ENCODE measurements at regions not wholly inside any gene's neighbourhood (a gene's known extent, or its start where the extent isn't known, plus 50 kb on each side); places are given as distances from the start of the nearest gene placed in this dataset.
"Not testable (repeated sequence)": the region's sequence is repeated elsewhere in the genome, so short reads cannot be mapped to it uniquely, and the experiment has no call there.

DNA sequence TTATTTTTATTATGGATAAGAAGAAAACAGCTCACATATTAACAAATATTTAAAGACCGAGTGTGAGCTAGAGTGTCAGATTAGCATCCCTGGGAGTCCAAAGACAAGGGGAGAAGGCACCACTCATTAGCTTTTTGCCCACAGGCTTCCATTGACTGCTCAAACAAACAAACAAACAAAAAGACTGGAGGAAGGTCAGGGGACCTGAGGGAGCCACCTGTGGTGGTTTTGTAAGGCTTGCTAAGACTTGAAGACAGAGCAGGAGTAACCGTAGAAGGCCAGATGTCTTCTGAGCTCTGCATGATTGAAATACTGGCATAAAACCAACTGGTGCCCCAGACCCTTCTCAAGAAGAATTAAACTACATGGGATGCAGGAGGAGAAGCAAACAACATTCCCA is 395.2 kb upstream of the CNTN5 start:
- DNase-seq, result no peak

DNA sequence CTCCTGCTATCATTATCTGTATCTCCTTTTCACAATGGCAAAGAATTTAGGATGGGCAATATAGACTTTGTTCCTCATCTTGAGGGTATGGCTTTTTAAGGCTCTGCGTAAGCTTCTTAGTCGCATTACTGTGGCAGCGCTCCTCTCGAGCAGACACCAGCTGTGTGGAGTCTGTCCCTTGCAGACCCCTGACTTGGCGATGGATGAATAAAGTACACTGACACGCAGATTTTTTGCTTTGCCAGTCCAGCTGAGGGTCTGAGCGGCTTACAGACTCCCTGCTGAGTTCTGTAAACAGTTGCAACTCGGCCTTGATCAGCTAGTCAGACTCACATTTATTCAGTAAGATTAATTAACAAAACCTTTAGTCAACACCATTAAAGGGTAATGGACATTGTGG is 390.0 kb upstream of the CNTN5 start:
- DNase-seq, result no peak

DNA sequence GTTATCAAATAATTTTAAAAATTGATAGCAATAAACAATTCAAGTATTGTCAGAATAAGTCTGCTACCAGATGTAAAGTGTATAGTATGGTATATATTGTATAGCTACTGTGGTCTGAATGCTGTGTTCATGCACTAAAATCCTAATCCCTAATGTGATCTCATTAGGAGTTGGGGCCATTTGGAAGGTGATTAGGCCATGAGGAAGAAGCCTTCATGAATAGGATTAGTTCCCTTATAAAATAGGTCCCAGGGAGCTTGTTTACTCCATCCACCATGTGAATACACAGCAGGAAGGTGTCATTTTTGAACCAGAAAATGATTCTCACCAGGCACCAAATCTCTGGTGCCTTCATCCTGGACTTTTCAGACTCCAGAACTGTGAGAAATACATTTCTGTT is 363.0 kb upstream of the CNTN5 start:
- no peak for DNase-seq

DNA sequence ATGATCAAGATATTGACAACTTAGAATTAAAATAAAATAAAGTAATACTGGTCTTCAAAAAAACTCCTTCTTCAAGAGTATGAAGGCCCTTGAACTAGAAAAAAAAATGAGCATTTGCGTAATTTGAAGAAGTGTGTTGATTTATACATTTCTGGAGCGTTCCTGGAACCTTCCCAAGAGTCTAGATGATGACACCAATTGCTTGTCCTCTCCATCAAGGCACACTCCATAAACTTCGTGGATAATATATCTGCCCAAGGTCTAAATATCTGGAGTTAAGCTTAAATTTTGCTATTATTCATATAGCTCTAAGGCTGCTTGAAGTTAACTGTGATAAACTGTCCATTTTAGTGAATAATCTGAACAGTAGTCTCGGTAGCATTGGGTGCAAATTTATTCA is 361.3 kb upstream of the CNTN5 start:
- no peak for DNase-seq

DNA sequence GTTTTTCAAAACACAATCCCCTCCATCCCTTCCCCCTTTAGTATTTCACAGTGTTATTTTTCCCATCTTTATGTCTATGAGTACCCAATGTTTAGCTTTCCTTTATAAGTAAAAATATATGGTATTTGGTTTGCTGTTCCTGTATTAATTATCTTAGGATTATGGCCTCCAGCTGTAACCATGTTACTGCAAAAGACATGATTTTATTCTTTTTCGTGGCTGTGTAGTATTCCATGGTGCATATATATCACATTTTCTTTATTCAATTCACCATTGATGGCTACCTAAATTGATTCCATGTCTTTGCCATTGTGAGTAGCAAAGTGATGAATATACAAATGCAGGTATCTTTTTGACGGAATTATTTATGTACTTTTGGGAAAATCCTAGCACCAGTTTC is 346.4 kb upstream of the CNTN5 start:
- DNase-seq, result no peak

DNA sequence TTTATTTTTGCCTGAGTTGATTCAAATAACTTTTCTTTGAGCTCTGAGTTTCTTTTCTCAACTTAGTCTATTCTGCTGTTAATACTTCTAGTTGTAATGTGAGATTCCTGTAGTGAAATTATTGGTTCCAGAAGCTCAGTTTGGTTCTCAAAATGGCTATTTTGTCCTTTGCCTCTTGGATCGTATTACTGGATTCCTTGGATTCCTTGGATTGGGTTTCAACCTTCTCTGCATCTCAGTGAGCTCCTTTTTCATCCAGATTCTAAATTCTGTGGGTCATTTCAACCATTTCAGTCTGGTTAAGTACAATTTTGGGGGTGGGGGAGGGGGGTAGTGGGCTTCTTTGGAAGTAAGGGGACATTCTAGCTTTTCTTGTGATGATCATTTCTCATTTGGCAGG is 341.1 kb upstream of the CNTN5 start:
- DNase-seq, result no peak

DNA sequence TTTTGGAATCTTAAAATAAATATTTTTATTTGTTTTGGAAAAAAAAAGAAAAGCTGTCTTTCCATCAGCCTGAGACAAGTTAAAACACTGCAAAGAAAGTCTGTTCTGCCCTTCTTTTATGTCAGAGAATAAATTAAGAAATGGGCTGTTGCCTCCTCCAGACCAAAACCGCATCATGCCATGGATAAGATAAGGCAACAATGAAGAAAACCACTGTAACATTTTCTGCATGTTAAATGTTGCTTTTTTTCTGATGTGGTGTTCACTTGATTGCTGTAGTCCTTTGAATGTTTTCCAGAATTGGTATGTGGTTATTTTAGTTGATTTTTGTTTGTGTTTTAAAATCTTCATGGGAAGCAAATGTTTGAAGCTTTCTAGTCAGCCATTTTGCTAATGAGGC is 319.2 kb upstream of the CNTN5 start:
- DNase-seq, result no peak

DNA sequence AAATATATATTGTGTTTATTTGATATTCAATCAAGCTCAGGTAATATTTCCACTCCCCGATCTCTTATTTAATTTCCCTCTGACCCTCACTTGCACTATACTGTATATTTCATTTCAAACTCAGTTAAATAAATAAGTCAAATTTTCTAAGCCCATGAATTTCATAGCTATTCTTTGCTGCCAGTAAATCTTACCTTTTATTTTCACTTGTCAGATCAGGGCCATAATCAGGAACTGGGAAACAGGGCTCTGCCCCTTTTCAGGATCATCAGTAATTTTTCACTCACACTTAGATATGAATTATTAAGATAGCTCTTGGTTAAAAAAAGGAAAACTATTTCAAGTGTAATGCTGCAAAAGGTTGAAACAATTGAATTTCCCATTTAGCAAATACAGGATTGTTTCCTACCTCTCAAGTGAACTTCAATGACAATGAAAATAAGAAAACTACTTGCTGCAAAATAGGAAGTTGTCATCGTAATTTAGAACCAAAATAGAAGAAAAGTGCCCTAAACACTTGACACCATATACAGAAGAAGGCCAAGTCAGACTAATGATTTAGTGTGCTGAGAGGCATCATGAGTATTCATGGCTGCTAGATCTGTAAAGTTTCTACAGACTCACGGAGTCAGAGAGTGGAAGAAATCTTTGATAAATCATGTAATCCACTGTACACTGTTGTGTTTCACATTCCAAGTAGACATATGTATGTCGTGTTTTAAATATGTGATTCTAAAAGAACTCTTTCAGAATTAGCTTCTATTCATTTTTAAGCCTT is 316.8 kb upstream of the CNTN5 start:
- peak; percentile 13 for DNase-seq

DNA sequence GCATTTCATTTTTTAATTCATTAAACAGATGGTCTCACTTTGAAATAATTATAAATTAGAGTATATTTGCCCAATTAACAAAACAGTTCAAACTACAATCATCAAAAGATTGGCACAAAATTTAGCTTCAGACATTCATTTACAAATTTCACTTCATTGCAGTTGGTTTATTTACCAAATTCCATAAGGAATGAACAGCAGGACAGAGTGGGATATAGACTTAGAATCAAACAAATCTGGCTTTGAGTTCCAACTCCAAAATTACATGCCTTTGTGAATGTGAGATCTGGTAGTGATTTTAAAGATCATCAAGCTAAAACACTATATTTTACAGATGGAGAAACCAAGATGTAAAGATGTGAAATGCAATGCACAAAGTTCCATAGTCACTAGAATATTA is 310.7 kb upstream of the CNTN5 start:
- no peak for DNase-seq

DNA sequence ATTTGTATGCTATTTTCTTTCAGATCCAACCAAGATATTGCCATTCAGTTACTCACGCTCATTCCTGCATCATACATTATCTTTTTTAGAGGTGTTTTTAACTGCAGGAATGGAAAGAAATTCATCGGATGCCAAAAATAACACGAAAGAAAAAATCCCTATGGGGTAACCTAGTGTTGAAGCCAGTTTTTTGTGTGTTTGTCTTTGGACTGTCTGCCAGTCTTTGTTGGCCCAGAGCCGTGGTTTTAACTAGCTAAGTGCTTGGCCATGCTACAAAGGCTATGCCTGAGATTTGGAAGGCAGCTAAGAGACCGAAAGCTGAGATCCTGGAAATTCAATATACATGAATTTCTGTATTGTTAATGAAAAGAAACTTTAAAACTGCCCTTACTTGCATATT is 309.8 kb upstream of the CNTN5 start:
- no peak for DNase-seq

DNA sequence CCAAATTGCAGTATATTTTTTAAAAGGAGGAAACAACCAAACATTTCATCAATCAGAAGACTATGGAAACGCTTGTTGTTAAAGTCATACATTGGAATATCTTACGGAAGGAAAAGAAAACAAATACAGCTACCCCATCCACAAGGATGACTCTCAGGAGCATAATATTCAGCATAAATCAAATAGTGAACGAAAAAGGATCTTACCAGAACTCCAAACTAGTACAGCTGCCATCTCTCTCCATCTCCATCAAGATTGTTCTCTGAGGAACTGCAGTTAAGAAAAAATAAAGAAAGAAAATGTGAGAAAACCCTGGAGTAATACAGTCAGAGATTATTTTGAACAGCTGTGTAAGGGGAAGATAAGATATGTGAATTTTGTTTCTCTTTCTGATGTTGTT is 299.8 kb upstream of the CNTN5 start:
- DNase-seq, result no peak

DNA sequence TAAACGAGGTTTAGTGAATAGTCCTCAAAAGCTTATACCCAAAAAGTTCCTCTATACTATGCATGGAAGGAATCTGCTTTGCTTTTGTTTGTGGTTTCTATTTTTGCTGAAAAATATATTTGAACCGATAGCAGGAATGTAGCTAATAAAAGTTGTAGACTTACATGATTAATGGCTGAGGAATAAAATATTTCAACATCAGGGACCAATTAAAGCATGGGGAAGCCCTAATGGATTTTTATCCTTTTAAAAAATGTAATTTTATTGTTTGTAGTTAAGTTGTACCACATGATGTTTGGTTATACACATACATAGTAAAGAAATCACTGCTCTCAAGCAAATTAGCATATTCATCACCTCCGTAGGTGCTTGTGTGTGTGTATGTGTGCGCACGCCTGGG is 295.3 kb upstream of the CNTN5 start:
- no peak for DNase-seq

DNA sequence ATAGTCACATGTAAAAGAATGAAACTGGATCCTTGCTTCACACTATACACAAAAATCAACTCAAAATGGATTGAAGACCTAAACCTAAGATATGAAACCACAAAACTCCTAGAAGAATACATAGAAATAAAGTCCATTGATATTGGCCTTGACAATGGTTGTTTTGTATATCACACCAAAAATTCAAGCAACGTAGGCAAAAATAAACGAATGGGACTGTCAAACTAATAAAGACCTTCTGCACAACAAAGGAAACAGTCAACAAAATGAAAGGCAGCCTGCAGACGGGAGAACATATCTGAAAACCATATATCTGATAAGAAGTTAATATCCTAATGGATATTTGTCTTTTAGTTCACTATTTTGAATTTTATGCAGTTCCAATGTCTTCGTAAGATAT is 292.3 kb upstream of the CNTN5 start:
- DNase-seq, result no peak

DNA sequence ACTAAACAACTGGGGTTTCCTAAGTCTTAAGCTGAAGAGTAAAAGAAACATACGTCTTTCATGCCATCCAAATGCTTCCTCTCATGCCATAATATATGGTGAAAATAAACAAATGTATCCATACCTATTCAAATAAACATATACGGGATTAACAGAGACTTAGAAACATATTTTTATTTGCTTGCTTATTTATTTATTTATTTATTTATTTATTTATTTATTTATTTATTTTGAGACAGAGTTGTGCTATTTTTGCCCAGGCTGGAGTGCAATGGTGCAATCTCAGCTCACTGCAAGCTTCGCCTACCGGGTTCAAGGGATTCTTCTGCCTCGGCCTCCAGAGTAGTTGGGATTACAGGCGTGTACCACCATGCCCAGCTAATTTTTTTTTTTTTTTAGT is 291.6 kb upstream of the CNTN5 start:
- no peak for DNase-seq

DNA sequence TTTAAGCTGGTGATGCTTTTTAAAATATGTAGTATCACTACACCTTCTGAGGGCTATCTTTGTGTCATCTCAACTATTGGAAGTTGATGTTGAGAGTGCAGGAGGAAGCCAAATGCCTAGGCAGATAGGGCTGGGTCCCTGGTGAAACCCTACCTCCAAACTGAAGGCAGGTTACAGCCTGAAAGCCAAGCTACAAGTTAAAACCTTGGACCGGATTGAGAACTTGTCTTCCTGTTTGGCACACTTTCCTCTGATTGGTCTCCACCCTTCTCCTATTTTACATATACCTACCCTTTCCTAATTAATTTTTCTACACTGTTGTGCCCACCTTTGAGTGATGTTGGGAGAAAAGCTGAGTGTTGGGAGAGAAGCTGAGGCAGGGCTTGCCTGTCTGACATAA is 287.8 kb upstream of the CNTN5 start:
- DNase-seq, result no peak

DNA sequence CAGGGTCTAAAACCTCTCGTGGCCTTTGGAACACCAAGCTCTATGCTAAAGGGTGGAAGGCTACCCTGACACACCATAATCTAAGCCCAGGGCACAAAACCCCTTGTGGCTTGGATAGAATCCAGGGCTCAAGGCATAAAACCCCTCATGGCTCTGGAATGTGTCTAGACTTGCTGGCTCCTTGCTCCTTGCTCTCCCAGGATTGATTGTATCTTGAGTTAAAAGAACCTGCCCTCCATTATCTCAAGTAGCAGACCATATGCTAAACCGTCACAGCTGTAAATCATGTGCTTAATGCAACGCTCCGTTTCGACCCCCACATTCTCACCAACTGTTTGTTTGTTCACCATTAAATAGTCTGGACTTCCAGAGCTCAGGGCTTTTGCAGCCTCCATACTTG is 287.4 kb upstream of the CNTN5 start:
- DNase-seq, result not testable (repeated sequence)

DNA sequence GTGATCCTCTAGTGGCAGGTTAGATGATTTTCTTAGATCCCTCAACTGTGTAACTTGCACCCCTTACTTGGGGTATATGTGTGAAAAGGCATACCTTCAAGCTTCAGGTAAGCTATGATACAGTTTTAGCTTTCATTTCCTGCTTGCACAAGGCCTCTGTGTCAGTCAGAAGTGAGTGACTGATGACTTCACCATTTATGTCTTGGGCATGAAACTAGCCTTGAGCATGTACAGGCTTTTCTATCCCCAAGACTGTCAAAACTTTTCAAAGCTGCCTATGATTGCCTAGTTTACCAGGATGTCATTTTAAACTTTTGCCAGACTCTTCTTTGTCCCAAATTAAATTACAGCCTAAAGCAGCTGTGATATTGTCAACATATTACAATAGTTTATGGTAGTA is 286.1 kb upstream of the CNTN5 start:
- DNase-seq, result no peak

DNA sequence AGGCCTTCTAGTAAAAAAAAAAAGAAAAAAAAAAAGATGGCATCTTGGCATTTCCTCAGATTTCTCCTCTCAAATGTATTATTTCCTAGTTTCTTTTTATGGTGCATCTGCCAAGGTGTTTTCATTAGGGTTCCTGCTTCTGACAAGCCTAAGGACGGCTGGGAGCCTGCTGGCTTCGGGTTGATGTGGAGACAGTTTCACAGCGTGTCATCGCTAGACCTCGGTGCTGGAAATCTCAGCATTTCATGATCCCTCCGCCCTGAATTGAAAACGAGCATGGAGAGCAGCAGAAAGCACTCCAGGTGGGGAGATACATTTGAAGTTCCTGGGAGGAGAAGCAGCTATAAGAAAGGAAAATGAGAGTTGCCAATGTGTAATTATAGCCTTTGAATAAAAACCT is 283.9 kb upstream of the CNTN5 start:
- DNase-seq, result no peak

DNA sequence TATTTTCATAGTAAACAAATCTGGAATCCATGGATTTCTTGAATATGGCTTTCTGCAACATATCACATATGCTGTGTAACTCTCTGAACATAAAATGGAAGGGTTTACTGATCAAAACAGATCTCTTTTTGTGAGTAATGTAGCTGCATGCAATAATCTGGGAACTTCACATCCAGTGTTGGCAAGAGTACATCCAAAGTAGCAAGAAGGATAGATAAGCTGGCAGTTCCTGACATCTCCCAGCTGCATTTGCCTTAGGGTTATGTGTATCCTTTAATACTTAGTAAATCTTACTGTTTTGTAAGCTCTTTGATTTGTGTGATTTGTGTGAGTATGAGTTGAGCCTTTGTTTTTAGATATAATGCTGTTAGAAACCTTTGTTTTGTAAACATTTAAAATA is 280.4 kb upstream of the CNTN5 start:
- no peak for DNase-seq

DNA sequence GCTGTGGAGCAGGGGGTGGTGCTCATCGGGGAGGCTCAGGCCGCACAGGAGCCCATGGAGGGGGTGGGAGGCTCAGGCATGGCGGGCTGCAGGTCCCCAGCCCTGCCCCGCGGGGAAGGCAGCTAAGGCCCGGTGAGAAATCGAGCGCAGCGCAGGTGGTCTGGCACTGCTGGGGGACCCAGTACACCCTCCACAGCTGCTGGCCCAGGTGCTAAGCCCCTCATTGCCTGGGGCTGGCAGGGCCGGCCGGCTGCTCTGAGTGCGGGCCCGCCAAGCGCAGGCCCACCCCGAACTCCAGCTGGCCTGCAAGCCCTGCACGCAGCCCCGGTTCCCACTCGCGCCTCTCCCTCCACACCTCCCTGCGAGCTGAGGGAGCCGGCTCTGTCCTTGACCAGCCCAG is 257.3 kb upstream of the CNTN5 start:
- not testable (repeated sequence) for DNase-seq

DNA sequence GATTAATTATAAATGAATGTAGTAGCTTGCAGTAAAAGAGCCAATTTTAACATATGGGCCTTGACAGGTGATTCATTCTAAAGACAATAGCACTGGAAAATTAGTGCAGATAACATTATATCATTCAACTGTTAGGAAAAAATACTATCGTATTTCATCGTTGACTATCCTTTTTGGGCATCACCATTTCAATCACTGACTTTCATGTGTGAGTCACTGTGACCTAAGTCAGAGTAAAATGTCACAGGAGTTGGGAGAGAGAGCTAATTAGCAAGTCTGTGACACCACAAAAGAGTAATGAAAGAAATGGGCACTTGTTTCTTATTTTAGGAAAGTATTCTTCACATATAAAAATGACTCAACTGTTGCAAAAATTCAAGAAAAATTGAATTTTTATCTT is 253.8 kb upstream of the CNTN5 start:
- DNase-seq, result no peak

DNA sequence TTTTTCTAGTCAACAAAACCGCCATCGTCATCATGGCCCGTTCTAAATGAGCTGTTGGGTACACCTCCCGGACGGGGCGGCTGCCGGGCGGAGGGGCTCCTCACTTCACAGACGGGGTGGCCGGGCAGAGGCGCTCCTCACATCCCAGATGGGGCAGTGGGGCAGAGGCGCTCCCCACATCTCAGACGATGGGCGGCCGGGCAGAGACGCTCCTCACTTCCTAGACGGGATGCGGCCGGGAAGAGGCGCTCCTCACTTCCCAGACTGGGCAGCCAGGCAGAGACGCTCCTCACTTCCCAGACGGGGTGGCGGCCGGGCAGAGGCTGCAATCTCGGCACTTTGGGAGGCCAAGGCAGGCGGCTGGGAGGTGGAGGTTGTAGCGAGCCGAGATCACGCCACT is 250.7 kb upstream of the CNTN5 start:
- DNase-seq, result not testable (repeated sequence)

DNA sequence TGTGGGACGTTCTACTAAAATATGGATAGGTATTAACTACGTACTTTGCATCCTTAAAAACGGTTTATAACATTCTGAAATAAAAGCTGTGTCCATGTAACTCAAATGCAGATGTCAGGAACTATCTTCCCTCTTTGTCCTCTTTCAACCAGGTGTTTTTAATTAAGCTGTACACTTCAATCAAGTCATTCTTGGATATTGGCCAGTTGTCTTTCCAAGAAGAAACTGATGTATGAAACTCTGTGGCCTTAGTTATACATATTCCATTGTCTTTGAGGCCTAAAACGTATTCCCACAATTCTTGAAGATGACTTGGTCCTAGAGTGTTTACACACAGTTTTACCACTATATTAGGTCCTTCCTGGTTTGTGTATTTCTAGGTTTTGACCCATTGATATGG is 249.0 kb upstream of the CNTN5 start:
- DNase-seq, result no peak

DNA sequence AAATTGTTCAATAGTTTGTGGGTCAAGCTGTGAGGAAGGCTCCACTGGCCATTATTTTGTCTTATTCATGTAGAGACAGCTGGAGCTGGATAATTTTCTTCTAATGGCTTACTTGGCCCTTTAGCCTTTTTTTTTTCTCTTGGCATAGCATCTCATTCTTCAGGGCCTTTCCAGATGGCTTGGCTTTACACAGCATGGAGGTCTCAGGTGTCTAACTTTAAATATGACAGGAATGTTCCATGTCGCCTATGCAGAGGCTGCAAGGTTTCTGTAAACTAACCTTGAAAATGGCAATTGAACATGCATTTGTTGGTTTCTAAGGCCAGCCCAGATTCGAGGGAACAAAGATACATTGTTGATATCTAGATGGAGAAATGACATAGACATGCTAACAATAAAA is 247.9 kb upstream of the CNTN5 start:
- DNase-seq, result no peak

DNA sequence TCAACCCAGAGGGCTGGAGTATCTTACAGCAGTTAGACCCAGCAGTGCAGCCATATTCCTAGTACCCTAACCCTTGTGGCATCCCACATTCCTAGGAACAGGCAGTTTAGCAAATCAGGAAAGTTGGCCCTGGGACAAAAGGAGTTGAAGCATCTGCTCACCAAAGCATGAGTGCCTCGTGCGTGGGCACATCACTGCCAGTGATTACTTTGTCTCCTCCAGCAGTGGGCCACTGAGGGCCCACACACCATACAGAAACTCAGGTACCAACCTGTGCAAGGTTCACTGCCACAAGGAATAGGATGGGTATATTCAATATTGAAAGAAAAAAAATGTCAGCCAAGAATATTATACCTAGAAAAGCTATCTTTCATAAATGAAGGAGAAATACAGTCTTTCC is 227.5 kb upstream of the CNTN5 start:
- no peak for DNase-seq

DNA sequence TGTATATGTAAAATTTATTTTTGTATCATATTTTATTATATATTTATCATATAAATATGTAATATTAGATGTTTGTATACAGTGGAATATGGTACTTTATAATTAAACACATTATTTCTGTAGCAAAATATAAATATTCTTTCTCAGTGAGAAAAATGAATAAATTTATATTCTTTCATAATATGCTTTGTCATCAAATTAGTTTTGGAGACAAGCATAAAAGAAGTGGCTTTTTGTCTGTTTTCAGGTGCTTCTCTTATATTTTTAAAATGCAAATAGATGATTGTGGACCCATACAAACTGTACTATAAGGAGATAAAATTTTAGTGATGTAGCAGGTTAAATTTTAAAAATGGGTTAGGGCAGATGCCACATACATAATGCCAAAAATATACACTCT is 222.4 kb upstream of the CNTN5 start:
- DNase-seq, result no peak

Measured in KG1 (cell line).